Umbilical cord (tissue), 1 donor: ENCODE measurements at regions not wholly inside any gene's neighbourhood (a gene's known extent, or its start where the extent isn't known, plus 50 kb on each side); places are given as distances from the start of the nearest gene placed in this dataset.
"Not testable (repeated sequence)": the region's sequence is repeated elsewhere in the genome, so short reads cannot be mapped to it uniquely, and the experiment has no call there.

Experiments used
- DNase-seq: peaks from one replicate; pipeline ENCODE4 v3.0.0-alpha.2; 2015; ENCODE audit warnings: low spot score

DNA sequence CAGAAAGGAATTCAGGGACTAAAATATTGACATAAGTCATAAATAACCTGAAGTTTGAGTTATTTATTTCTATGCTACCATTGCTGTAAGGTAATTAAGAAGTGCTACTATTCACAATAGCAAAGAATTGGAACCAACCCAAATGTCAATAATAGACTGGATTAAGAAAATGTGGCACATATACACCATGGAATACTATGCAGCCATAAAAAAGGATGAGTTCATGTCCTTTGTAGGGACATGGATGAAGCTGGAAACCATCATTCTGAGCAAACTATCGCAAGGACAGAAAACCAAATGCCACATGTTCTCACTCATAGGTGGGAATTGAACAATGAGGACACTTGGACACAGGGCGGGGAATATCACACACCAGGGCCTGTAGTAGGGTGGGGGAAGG is 77.9 kb upstream of the FAM204A start:
- DNase-seq: not testable (repeated sequence)

DNA sequence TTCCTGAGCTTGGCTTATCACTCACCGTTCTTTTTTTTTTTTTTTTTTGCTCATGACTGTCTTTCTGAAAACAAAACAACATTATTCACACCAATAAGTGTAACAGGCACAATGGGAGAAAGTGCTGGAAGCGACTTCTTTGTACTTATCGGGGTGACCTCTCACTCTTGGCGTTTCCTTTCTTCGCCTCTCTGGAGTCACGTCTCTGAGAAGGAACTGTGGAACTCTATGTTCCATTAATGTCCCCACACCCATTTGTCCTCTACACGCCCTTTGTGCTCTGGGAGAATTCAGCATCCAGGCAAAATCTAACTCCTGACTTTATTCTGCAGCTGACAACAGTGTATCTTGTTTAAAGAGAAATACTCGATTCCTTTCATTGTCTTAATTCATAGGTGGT is 70.8 kb upstream of the FAM204A start:
- DNase-seq: no peak

GRCh38 chr10:118412132-118412760 is 70.1 kb upstream of the FAM204A start:
- no peak for DNase-seq

- no peak for DNase-seq
These were observed 67.2 kb upstream of the FAM204A start for GRCh38 chr10:118409295-118409694.

DNA sequence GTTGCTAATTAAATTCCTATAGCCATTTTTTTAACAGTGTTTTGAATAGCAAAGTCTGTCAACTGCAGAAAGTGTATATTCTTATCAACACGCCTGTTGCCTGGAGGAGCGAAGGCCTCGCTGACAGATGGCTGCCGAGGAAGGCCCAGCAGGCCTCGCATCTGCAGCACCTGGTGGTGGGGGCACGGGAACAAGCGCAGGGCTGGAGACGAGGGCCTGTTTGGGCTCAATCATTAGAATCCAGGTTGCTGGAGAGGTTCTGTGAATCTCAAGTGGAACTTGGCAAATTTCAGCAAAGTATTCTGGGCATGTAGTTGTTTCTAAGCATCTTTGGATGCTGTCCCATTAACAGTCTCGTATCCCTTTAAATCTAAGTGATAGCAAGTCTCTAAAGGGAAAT is 66.1 kb upstream of the FAM204A start:
- no peak for DNase-seq

DNA sequence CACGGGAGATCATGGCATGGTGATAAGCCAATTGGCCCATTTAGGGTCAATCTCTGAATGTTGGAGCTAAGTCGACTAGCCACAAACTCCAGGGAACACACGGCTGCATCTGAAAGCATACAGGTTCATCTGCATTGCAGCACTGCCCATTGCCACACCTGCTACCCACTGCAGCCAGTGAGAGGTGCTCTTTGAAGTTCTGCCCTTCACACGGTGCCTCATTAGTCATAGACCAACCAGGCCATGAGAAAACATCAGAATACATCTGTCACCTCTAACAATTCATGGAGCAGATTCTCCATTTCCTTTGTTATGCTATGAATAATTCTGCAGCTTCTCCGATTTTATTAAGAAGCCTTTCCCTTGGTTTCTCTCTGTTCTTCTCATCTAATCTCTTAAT is 65.7 kb upstream of the FAM204A start:
- DNase-seq: no peak

DNA sequence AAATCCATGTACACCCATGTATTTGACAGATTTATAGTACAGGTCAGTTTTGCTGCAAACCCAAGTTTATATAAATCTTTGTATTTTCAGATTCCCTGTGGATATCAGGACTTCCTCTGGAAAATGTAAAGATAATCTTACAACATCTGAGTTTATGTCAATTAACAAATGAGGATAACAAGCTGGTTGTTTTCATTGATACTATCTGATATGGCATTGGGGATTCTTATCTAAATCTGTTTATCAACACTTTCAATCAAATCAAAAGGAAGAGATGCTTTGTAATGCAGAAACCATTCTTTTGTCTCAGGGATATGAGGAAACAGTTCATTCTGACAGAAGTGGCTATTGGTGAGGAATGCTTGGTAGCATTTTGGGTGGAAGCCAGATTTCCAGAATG is 64.9 kb upstream of the FAM204A start:
- no peak for DNase-seq

DNA sequence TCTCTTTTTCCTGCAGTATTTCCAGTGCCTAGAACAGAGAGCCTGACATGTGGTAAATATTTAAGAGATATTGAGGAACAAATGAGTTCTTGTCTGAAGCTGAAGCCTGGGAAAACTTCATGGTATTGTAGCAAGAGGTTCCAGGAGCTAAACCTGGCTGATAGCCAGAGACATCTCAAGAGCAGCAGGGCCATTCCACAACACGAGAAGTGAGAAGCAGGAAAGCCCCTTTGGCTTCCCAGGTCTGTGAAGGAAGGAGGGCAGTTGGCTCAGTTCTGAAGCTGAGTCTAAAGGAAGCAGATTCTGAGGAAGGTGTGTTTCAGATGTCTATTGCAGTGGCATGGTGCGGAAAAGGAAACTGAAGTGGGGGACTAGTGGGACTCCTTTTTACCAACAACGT is 63.8 kb upstream of the FAM204A start:
- DNase-seq: no peak

DNA sequence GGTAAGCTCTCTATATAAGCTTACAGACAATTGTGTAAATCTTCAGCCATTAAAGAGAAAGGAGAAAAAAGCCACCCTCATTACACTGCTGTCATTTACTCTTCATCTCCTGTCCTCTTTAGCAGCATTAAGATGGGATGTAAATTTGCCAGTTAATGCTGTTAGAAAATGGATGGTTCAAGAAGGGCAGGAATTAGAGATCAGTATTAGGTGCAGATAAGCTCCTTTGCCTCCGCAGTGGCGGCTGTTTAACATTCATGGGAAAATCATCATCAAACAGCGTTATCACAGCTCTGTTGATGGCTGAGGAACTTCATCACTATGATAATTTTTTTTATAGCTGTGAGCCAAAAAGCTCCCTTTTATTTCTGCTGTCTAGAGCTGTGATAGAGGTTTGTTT is 61.8 kb upstream of the FAM204A start:
- DNase-seq: no peak

GRCh38 chr10:118401708-118402193 is 59.6 kb upstream of the FAM204A start:
- DNase-seq: no peak

DNA sequence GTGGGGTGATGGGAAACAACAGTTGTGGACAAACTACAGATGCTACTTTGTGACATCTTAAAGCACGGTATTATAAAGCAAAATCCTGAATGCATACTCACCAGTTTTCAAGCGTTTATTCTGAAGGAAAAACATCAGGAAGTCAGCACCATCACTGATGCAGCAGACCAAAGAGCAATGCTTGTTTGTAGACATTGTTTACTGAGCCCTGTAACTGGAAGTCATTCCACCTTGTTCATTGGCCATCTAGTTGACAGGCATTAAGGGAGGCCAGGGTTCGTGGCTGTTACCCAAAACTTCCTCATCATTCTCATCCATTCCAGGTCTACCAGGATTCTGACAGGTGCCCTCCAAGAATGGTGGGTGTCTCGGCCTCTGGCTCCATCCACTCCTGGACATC is 55.3 kb upstream of the FAM204A start:
- peak; percentile 35 for DNase-seq

- no peak for DNase-seq
These were observed 53.8 kb upstream of the FAM204A start for GRCh38 chr10:118395947-118396346.

DNA sequence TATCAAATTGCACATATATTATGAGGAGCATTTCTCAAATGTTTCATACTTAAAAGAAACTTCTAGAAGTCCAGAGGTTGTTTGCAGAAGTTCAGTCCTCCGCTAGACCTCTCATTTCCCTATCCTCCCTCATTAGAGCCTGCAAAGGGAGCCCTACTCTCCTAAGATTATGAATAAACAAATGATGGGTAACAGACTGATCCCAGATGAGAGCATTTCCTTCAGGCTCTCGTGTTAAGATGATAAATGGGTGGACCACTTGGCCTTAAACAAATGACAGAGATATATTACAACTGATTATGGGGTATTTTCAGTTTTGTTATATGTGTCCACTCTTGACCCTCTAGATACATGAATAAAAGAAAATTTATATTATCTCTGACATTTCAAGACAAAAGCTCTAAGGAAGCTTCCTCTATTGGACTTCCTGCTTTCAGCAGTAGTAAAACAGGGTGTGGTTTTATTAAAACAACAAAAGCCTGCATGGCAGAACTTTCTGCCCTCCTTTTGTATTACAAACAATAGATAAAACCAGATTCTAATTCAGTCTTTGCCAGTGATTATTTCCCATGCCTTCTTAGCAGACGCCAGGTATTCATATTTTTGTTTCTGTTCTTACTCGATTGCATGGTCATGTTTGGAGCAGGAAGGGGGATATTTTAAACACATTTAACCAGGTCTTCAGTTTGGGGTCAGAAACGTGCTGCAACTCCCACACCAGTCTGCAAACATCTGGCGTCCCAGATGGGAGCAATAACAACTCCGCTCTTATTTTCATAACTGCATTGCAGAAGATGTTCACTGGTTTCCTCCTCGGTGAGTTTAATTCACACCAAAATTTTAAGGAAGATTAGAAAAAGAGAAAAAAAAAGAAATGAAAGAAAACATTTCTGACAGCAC is 52.4 kb upstream of the FAM204A start:
- no peak for DNase-seq

GRCh38 chr10:118392761-118393160 is 50.6 kb upstream of the FAM204A start:
- no peak for DNase-seq
